ENCODE measurements at regions not wholly inside any gene's neighbourhood (a gene's known extent, or its start where the extent isn't known, plus 50 kb on each side); places are given as distances from the start of the nearest gene placed in this dataset.

- H3K27me3 ChIP-seq (ENCODE audit: control insufficient read depth, insufficient read depth, low read length) = no peaks in the 10 kb centered on the region
- TF ChIP-seq CTCF (conservative IDR thresholded peaks at IDR 0.05 in 1 of 2, IDR thresholded peaks at IDR 0.05 in 1 of 2; ENCODE audit: low read depth in 1 of 2, low read length in 2 of 2) (no peak), EZH2 (IDR thresholded peaks at IDR 0.05; ENCODE audit: low read length, missing control alignments) (no peak)
- no peaks in the 10 kb centered on the region for H4K20me1 ChIP-seq (ENCODE audit: control insufficient read depth, extremely low read depth, insufficient read depth, low read length)
- no peaks in the 10 kb centered on the region for H3K4me1 ChIP-seq (ENCODE audit: control insufficient read depth, extremely low read depth, insufficient read depth, low read length)
- no peak overlapping the region for H3K4me2 ChIP-seq (ENCODE audit: extremely low read depth, insufficient read depth, low read length)
- no peak overlapping the region for H3K4me3 ChIP-seq (replicated peaks in 1 of 4; ENCODE audit: control extremely low read depth in 1 of 4, insufficient read depth in 1 of 4, low read depth in 3 of 4, low read length in 4 of 4)
- no peak overlapping the region for H2AFZ ChIP-seq (ENCODE audit: low read length)
- no peak overlapping the region for H3K27ac ChIP-seq (ENCODE audit: insufficient read depth, low read length)
- no peaks in the 10 kb centered on the region for H3K36me3 ChIP-seq (ENCODE audit: control insufficient read depth, insufficient read depth, low read length)
- H3K79me2 ChIP-seq (ENCODE audit: control insufficient read depth, insufficient read depth, low read length) = no peaks in the 10 kb centered on the region
- H3K9me3 ChIP-seq (ENCODE audit: control insufficient read depth, insufficient read depth, low read depth, low read length) = no peaks in the 10 kb centered on the region
- no peak overlapping the region for H3K9ac ChIP-seq (ENCODE audit: insufficient read depth, low read length)
- DNase-seq (ENCODE audit: low read depth in 2 of 2) = no peak
These were observed 262.5 kb downstream of the MED10 start for GRCh38 chr5:6115852-6116251.

GRCh38 chr5:6112538-6112937 lies 265.8 kb downstream of the MED10 start:
- H3K9me3 ChIP-seq (ENCODE audit: control insufficient read depth, insufficient read depth, low read depth, low read length) = no peaks in the 10 kb centered on the region
- H3K27ac ChIP-seq (ENCODE audit: insufficient read depth, low read length) = no peak overlapping the region
- H3K9ac ChIP-seq (ENCODE audit: insufficient read depth, low read length) = no peak overlapping the region
- no peak for TF ChIP-seq EZH2 (IDR thresholded peaks at IDR 0.05; ENCODE audit: low read length, missing control alignments)
- TF ChIP-seq CTCF (conservative IDR thresholded peaks at IDR 0.05 in 1 of 2, IDR thresholded peaks at IDR 0.05 in 1 of 2; ENCODE audit: low read depth in 1 of 2, low read length in 2 of 2) = no peak
- no peaks in the 10 kb centered on the region for H3K36me3 ChIP-seq (ENCODE audit: control insufficient read depth, insufficient read depth, low read length)
- no peak for DNase-seq (ENCODE audit: low read depth in 2 of 2)
- H3K4me3 ChIP-seq (replicated peaks in 1 of 4; ENCODE audit: control extremely low read depth in 1 of 4, insufficient read depth in 1 of 4, low read depth in 3 of 4, low read length in 4 of 4) = no peak overlapping the region
- H2AFZ ChIP-seq (ENCODE audit: low read length) = no peak overlapping the region
- no peak overlapping the region for H3K4me2 ChIP-seq (ENCODE audit: extremely low read depth, insufficient read depth, low read length)
- H3K79me2 ChIP-seq (ENCODE audit: control insufficient read depth, insufficient read depth, low read length) = no peaks in the 10 kb centered on the region
- no peaks in the 10 kb centered on the region for H3K4me1 ChIP-seq (ENCODE audit: control insufficient read depth, extremely low read depth, insufficient read depth, low read length)
- H4K20me1 ChIP-seq (ENCODE audit: control insufficient read depth, extremely low read depth, insufficient read depth, low read length) = no peaks in the 10 kb centered on the region
- H3K27me3 ChIP-seq (ENCODE audit: control insufficient read depth, insufficient read depth, low read length) = no peaks in the 10 kb centered on the region

- no peaks in the 10 kb centered on the region for H4K20me1 ChIP-seq (ENCODE audit: control insufficient read depth, extremely low read depth, insufficient read depth, low read length)
- H3K4me2 ChIP-seq (ENCODE audit: extremely low read depth, insufficient read depth, low read length) = no peak overlapping the region
- no peak overlapping the region for H3K27ac ChIP-seq (ENCODE audit: insufficient read depth, low read length)
- H3K4me3 ChIP-seq (replicated peaks in 1 of 4; ENCODE audit: control extremely low read depth in 1 of 4, insufficient read depth in 1 of 4, low read depth in 3 of 4, low read length in 4 of 4) = no peak overlapping the region
- TF ChIP-seq CTCF (conservative IDR thresholded peaks at IDR 0.05 in 1 of 2, IDR thresholded peaks at IDR 0.05 in 1 of 2; ENCODE audit: low read depth in 1 of 2, low read length in 2 of 2) (no peak), EZH2 (IDR thresholded peaks at IDR 0.05; ENCODE audit: low read length, missing control alignments) (no peak)
- H3K9ac ChIP-seq (ENCODE audit: insufficient read depth, low read length) = no peak overlapping the region
- H3K79me2 ChIP-seq (ENCODE audit: control insufficient read depth, insufficient read depth, low read length) = no peaks in the 10 kb centered on the region
- H3K4me1 ChIP-seq (ENCODE audit: control insufficient read depth, extremely low read depth, insufficient read depth, low read length) = no peaks in the 10 kb centered on the region
- H2AFZ ChIP-seq (ENCODE audit: low read length) = no peak overlapping the region
- H3K27me3 ChIP-seq (ENCODE audit: control insufficient read depth, insufficient read depth, low read length) = no peaks in the 10 kb centered on the region
- no peaks in the 10 kb centered on the region for H3K9me3 ChIP-seq (ENCODE audit: control insufficient read depth, insufficient read depth, low read depth, low read length)
- no peak for DNase-seq (ENCODE audit: low read depth in 2 of 2)
- no peaks in the 10 kb centered on the region for H3K36me3 ChIP-seq (ENCODE audit: control insufficient read depth, insufficient read depth, low read length)
These were observed 266.2 kb downstream of the MED10 start for GRCh38 chr5:6112125-6112524.

Measured in fibroblast of lung (primary cell).